Choroid plexus epithelial cell (primary cell): ENCODE measurements at regions not wholly inside any gene's neighbourhood (a gene's known extent, or its start where the extent isn't known, plus 50 kb on each side); places are given as distances from the start of the nearest gene placed in this dataset.
"Not testable (repeated sequence)": the region's sequence is repeated elsewhere in the genome, so short reads cannot be mapped to it uniquely, and the experiment has no call there.

Source experiments
- DNase-seq: peaks from one replicate; pipeline ENCODE4 v3.0.0-alpha.2; 2010; ENCODE audit warnings: low read depth
- H3K4me3 ChIP-seq: 2 replicates; pipeline ENCODE4 v1.5.1; 2011; ENCODE audit warnings: low read depth, mild to moderate bottlenecking, control low read depth, low read length, moderate library complexity
- CTCF ChIP-seq: conservative IDR thresholded peaks from 2 replicates; pipeline ENCODE4 v1.5.1; 2011; ENCODE audit warnings: low read depth, mild to moderate bottlenecking, control low read depth, inconsistent platforms, low read length, moderate library complexity

DNA sequence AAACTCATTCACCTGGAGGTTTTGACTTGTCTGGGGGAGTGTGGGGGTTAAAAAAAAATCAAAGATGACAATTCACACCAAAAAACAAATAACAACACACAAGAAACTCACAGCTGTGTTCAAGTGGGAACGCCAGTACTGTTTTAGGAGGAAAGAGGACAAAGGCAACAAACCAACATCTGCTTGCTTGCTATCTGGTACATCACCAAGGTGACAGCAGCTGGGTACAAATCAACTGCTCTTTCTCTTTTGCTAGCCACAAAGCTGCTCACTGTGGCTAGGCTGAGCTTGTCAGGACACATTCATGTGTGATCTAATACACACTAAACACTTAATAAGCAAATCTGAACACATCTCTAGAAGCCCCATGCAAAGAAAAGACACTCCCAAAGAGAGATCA, 128.0 kb upstream of the RAP1B start:
- H3K4me3 ChIP-seq, result no peak overlapping the region
- no peak for DNase-seq
- TF ChIP-seq CTCF, result no peak

DNA sequence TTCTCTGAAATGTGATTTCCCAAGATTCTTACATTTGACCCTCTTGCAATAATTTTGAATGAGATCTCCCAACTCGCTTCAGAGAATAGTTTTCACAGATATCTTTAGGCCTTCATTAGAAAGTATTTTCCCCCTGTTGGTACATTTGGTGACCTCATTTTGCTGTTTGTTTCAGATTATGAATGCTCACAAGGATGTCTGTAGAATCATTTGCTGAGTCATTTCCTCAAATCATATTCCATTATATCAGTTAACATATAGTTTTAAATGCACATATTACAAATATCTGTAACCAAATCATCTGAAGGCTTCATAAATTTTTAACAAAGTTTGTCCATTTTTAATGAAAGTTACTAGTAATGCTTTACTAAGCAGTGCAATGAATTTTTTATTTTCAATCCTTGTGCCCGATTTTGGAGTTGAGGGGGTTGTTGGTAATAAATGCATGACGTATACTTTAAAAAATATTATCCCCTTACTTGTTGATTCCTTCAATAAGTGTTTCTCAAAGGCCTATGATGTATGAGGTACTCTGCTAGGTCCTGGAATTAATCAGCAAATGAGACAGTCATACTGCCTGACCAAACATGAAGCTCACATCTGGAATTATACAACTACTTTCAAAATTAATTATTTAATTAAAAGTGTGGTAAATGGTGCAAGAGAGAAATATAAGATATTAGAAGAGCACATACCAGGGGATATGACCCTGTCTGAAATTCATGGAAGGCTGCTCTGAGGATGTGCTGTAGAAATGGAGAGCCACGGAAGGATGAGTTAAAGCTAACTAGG, 126.9 kb upstream of the RAP1B start:
- TF ChIP-seq CTCF, result no peak
- peak; percentile 71 for DNase-seq
- no peak overlapping the region for H3K4me3 ChIP-seq

GRCh38 chr12:68484578-68484977, 126.1 kb upstream of the RAP1B start:
- H3K4me3 ChIP-seq, DNase-seq: not testable (repeated sequence)

- not testable (repeated sequence) for H3K4me3 ChIP-seq, DNase-seq
These were observed 124.2 kb upstream of the RAP1B start for GRCh38 chr12:68486449-68486848.

DNA sequence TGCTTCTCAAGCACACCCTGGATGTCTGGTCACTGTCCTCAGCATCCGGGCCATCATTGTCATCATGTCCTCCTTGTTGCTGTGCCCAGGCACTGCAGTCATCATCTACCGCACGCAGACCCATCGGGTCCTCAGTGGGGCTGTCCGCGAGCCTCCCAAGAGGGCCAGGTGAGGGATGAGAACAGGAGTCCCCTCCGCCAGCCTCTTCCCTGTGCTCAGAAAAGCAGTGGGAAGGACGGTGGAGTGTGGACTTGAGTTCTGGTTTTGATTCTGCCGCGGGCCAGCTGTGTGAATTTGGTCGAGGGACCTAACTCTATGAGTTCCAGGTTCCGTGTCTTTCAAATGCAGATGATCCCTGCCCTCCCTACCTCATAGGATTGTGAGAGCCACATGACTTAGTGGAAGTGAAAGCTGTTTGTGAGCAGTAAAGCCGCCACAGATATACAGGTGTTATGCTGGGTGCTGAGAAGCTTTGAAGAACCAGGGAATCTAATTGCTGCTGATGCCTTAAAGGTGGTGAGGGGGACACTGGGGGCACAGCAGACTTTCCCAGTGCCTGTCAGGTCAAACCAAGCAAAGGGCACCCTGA, 122.9 kb upstream of the RAP1B start:
- TF ChIP-seq CTCF, result no peak
- no peak overlapping the region for H3K4me3 ChIP-seq
- DNase-seq, result no peak

- no peak for TF ChIP-seq CTCF
- DNase-seq, result no peak
- no peak overlapping the region for H3K4me3 ChIP-seq
These were observed 121.4 kb upstream of the RAP1B start for GRCh38 chr12:68489273-68489672.

DNA sequence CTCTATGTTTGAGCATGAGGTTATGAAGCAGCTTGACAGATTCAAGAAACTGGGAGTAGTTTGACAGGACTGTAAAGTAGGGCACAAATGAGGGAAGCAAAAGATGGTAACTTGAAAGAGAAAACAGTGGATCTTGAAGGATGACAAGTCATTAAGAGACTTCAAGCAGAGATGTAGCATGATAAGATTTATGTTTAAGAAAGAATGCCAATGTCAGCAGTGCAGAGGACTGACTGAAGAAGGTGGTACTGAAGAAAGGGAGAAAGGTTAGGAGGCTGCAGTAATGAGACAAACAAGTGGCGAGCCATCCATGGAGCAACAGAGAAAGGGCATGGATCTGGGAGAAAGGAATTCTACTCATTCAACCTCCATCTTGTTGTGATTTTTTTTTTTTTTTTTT, 120.2 kb upstream of the RAP1B start:
- no peak for DNase-seq
- no peak for TF ChIP-seq CTCF
- no peak overlapping the region for H3K4me3 ChIP-seq

DNA sequence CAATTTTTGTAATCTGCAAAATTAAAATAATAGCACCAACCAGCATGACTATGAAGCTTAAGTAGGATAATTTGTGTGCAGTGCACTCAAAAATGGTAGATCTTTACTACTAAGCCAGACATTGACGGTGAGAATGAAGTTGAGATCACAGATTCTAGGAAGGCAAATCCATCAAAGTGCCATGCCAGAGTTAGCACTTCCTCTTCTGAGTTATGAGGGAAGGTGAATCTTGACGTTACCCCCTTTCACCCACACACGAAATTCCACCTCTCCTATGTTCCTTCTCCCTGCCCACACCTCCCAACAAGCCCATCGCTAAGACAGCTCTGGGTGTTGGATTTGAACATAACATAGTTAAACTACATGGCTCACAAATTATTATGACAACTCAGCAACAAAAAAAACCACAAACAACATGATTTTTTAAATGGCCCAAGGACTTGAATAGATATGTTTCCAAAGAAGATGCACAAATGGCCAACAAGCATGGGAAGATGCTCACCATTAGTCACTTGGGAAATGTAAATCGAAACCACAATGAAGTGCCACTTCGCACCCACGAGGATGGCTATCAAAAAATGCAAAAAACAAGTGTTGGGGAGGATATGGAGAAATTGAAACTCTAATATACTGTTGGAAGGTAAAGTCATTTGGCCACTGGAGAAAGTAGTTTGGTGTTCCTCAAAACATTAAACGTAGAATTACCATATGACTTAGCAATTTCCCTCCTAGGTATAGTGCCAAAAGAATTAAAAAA, 119.3 kb upstream of the RAP1B start:
- no peak overlapping the region for H3K4me3 ChIP-seq
- no peak for TF ChIP-seq CTCF
- DNase-seq, result no peak
